Suprapubic skin (tissue), 4 donors: ENCODE measurements at regions not wholly inside any gene's neighbourhood (a gene's known extent, or its start where the extent isn't known, plus 50 kb on each side); places are given as distances from the start of the nearest gene placed in this dataset.

ENCODE experiments used
- EP300 ChIP-seq: sonication (generic); formaldehyde crosslinking; IDR thresholded peaks from one replicate; pipeline ENCODE4 v1.6.1; 2017; ENCODE audit warnings: antibody characterized with exemption
- POLR2A ChIP-seq, 2 donors: fragments of 450-650 bp; IDR thresholded peaks; one replicate each; pipeline ENCODE4 v1.6.1; 2017; ENCODE audit warnings: antibody characterized with exemption in 2 of 2, mild to moderate bottlenecking in 2 of 2, moderate library complexity in 2 of 2
- POLR2AphosphoS5 ChIP-seq, 3 donors: sonication (generic); formaldehyde crosslinking; IDR thresholded peaks; one replicate each; pipeline ENCODE4 v1.6.1; 2017; ENCODE audit warnings: antibody characterized with exemption in 3 of 3
- TF ChIP-seq, protein P1 (sequence below), 2 donors: fragments of 200-600 bp in 1 of 2; fragments of 450-650 bp in 1 of 2; sonication (generic) in 1 of 2; IDR thresholded peaks; one replicate each; pipeline ENCODE4 v1.5.1; 2016 to 2019; ENCODE audit warnings: antibody characterized with exemption in 2 of 2, mild to moderate bottlenecking in 1 of 2, moderate library complexity in 1 of 2

- TF ChIP-seq, protein P1, sequence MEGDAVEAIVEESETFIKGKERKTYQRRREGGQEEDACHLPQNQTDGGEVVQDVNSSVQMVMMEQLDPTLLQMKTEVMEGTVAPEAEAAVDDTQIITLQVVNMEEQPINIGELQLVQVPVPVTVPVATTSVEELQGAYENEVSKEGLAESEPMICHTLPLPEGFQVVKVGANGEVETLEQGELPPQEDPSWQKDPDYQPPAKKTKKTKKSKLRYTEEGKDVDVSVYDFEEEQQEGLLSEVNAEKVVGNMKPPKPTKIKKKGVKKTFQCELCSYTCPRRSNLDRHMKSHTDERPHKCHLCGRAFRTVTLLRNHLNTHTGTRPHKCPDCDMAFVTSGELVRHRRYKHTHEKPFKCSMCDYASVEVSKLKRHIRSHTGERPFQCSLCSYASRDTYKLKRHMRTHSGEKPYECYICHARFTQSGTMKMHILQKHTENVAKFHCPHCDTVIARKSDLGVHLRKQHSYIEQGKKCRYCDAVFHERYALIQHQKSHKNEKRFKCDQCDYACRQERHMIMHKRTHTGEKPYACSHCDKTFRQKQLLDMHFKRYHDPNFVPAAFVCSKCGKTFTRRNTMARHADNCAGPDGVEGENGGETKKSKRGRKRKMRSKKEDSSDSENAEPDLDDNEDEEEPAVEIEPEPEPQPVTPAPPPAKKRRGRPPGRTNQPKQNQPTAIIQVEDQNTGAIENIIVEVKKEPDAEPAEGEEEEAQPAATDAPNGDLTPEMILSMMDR (IDR thresholded peaks at IDR 0.05): no peak
- TF ChIP-seq POLR2A (IDR thresholded peaks at IDR 0.05) (no peak), EP300 (no peak), POLR2AphosphoS5 (IDR thresholded peaks at IDR 0.05) (no peak)
Measured at GRCh38 chr11:19524171-19524671, 188.4 kb upstream of the NAV2 start.
